ENCODE measurements at regions not wholly inside any gene's neighbourhood (a gene's known extent, or its start where the extent isn't known, plus 50 kb on each side); places are given as distances from the start of the nearest gene placed in this dataset.

- no peak for DNase-seq
These were observed 111.7 kb downstream of the ZNF280B start for GRCh38 chr22:22396741-22397291.

GRCh38 chr22:22397292-22397870 lies 111.2 kb downstream of the ZNF280B start:
- DNase-seq, result no peak

DNA sequence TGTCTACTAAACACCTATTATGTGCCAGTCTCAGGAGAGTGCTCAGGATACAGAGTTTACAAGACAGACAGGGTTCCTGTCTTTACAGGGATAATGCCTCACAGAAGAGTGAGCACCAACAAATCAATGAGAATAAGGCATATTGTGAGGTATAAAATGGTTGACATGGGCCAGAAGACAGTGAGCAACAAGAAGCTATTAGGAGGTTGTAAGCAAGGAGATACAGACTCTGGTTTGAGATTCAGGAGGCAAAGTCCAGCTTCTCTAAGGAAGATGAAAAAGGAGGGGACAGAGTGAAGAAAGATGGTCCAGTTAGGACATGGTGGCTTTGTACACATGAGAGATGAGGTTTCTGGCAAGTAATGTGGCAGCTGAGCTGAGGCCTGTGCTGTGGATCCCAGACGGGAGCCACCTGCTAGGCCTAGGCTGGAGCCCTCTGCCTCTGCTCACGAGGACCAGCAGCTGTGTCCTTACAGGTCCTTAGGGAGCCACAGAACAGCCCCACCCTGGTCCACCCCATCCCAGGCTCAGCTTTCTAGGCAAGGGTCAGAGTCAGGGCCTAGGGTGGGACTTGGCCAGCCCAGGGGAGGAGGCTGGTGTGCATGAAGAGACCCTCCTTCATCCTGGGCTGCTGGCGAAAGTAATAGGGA lies 110.5 kb downstream of the ZNF280B start:
- no peak for DNase-seq

DNA sequence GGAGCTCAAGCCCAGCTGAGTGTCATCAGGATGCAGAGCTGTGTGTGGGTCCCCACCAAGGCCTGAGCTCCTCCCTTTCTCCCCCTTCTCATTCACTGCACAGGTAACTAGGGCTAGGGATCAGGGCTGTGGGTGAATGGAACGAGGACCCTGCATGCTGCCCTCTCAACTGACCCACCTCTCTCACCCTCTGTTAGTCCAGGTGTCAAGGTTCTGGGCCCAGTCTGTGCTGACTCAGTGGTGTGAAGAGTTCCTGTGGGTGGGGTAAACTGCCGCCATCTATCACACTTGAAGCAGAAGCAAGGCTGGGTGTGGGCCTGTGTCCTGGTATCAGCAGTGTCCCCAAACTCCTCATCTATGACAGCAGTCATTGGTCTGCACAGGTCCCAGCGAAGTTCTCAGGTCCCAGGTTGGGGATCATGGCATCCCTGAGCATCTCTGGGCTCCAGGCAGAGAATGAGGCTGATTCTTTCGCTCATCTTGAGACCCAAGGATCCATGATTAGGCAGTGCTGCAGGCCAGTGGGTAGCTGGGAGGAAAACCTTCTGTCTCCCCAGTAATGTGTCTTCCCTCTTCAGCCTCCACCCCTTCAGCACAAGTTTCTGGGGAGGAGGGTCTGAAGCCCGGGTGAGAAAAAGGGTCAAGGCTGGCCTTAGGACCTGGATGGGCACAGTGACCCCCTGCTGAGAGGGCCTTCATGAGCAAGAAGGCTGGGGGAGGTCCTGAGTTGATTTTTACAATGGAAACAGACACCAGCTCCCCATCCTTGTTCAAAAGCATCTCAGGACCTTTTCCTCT lies 109.8 kb downstream of the ZNF280B start:
- DNase-seq, result no peak

GRCh38 chr22:22400099-22400498 lies 108.4 kb downstream of the ZNF280B start:
- no peak for DNase-seq

GRCh38 chr22:22400964-22401363 lies 107.6 kb downstream of the ZNF280B start:
- no peak for DNase-seq

DNA sequence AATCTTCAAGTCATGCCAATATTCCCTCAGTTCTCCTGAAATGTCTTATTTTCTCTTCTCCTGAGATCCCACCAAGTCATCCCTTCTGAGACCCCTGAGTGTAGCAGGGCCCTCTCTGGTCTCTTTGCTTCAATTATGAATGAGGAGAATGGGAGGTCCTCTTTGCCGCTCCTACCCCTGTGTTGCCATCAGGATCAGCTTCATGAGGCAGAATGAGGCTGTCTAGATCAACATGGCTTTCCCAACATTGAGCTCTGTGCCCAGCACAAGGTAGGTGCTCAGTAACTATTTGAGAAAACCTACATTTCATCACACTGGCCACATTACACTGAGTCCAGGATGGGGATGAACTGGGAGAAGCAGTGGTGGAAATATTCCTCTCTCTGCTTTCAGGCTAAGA lies 107.2 kb downstream of the ZNF280B start:
- DNase-seq, result no peak

- no peak for DNase-seq
These were observed 105.2 kb downstream of the ZNF280B start for GRCh38 chr22:22403306-22403705.

GRCh38 chr22:22403771-22404170 lies 104.8 kb downstream of the ZNF280B start:
- no peak for DNase-seq

GRCh38 chr22:22404598-22405284 lies 103.8 kb downstream of the ZNF280B start:
- DNase-seq, result no peak

- DNase-seq, result no peak
These were observed 102.0 kb downstream of the ZNF280B start for GRCh38 chr22:22406445-22407027.

- no peak for DNase-seq
These were observed 101.5 kb downstream of the ZNF280B start for GRCh38 chr22:22407061-22407460.

DNA sequence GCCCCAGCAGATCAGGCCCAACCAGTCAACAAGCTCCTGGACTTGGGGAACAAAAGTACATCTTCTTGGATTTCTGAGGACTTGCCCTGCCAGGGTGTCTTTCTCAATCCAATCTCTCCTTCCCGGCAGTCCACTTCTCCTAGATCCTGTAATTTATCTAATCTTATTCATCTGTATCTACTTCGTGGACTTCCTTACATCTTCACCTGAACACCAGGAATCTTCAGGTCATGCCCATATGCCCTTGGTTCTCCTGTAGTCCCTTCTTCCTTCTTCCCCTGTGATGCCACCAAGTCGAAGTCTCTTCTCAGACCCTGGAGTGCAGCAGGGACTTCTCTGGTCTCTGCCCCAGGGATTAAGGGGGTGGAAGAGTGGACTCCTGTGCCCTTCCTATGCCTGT lies 100.3 kb downstream of the ZNF280B start:
- no peak for DNase-seq

DNA sequence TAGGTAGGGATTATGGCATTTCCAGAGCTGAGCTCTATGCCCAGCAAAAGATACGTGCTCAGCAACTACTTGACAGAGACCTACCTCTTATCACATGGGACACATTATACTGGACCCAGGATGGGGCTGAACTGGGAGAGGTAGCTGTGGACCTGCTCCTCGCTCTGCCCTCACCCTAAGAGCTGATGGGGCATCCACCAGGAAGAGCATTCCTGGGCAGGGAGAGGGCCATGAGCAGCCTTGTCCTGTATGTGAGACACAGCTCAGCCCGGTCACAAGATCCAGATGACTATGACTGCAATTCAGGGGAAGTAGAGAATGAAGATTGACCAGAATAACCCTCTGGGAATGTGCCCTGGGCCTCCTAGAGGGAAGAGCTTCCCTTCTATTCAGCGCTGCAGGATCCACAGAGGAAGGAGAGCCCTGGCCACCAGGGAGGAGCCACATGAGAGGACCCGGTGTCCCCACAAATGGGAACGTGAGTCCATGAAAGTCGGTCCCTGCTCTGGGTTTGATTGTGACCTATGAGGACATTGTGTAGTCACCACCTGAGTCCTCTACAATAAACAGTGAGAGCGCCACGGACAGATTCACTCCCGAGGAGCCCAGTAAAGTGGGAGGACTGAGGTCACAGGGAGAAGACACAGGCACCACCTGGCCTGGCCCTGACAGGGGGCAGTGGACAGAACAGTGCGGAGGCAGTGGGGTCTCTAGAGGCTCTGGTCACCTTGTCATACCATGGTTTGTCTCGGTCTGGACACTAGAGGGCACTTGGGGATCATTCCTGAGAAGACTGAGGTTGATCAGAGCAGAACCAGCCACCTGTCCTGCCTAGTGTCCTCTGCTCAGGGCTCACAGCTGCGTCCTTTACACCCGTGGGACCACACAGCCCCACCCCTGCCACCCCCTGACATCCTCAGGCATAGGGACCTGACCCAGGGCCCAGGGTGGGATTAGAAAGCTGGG lies 99.5 kb downstream of the ZNF280B start:
- DNase-seq, result no peak

DNA sequence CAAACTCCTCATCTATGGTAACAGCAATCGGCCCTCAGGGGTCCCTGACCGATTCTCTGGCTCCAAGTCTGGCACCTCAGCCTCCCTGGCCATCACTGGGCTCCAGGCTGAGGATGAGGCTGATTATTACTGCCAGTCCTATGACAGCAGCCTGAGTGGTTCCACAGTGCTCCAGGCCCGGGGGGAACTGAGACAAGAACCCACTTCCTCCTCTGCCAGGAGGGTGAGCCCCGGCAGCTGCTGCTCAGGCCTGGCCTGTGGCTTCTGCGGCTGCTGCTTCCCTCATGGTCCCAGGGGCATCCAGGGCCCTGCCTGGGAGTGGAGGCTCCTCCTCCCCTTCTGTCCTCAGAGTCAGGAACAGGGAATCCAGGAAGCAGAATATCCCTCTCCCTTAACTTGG lies 98.4 kb downstream of the ZNF280B start:
- no peak for DNase-seq

- DNase-seq, result no peak
These were observed 97.9 kb downstream of the ZNF280B start for GRCh38 chr22:22410677-22411076.

DNA sequence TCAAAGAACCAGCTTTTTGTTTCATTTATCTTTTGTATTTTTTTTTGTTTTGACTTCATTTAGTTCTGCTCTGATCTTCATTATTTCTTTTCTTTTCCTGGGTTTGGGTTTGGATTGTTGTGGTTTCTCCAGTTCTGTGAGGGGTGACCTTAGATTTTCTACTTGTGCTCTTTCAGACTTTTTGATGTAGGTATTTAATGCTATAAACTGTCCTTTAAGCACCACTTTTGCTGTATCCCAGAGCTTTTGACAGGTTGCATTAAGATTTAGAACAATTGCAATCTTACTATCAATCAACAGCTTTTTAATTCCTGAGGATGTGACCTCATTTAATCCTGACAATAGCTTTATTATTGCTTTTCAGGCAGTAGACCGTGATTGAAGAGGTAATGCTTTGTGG lies 94.3 kb downstream of the ZNF280B start:
- no peak for DNase-seq

DNA sequence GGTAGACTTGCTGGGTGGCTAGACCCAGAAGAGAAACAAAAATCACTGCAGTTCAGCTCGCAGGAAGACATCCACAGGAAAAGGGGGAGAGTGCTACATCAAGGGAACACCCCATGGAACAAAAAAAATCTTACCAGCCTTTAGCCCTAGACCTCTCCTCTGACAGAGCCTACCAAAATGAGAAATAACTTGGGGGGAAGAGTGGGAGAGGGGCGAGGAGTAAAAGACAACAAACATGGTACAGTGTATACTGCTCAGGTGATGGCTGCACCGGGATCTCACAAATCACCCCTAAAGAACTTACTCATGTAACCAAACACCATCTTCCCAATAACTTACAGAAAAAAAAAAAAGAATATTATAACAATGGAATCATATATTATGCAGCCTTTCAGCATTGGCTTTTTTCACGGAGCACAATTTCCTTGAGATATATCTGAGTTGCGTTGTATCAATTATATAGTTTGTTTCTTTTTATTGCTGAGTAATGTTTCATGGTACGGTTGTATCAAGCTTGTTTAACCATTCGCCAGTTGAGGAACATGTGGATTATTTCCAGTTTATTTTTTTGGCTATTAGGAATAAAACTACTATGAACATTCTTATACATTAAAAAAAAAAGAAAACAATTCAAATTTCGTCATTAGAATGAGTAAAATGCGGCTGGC lies 90.9 kb downstream of the ZNF280B start:
- DNase-seq, result no peak

DNA sequence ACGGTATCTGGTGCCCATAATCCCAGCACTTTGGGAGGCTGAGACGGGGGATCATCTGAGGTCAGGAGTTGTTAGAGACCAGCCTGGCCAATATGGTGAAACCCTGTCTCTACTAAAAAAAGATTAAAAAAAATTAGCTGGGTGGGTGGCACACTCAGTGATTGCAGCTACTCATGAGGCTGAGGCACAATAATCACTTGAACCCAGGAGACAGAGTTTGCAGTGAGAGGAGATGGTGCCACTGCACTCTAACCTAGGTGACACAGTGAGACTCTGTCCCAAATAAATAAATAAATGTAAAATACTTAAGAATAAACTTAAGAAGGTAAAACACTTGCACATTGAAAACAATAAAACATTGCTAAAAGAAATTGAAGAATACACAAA lies 90.4 kb downstream of the ZNF280B start:
- DNase-seq, result no peak

- no peak for DNase-seq
These were observed 89.6 kb downstream of the ZNF280B start for GRCh38 chr22:22418957-22419356.

- no peak for DNase-seq
These were observed 88.0 kb downstream of the ZNF280B start for GRCh38 chr22:22420580-22420979.
